ENCODE measurements at regions not wholly inside any gene's neighbourhood (a gene's known extent, or its start where the extent isn't known, plus 50 kb on each side); places are given as distances from the start of the nearest gene placed in this dataset.

DNA sequence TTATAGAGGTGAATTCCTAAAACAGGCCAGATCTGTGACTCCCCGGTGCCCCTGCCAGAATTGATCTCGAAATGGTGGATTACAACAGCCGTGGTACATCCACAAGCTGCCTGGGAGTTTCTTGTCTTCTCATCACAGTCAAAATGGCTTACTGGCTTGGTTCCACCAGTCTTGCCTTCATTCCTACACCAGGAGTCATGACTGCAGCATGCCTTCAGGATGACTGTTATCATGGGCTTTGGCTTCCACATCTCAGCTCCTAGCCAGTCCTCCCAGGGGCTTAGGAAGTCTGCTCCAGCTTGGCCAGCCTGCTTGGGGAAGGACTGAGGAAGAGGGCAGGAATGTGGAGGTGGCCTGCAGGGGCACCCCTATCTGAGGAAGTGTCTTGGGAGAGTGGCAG is 132.9 kb upstream of the NR3C1 start:
- DNase-seq: peak; percentile 78 to 79
- H3K4me3 ChIP-seq: no peak overlapping the region
- H3K36me3 ChIP-seq (ENCODE audit: low read depth): no peaks in the 10 kb centered on the region
- no peaks in the 10 kb centered on the region for H3K9me2 ChIP-seq (ENCODE audit: insufficient read depth)
- H3K4me1 ChIP-seq (replicated peaks; ENCODE audit: insufficient read depth): peaks cover 15% of the 10 kb centered on the region
- H2AFZ ChIP-seq: peak overlapping the region; percentile 7; the same call in 1 of the 2 replicates
- no peaks in the 10 kb centered on the region for H3K27me3 ChIP-seq (ENCODE audit: insufficient read depth, low read depth)
- no peaks in the 10 kb centered on the region for H3K9me3 ChIP-seq (ENCODE audit: insufficient read depth, low read depth)
- H3F3A ChIP-seq (ENCODE audit: insufficient read depth, low read depth): no peaks in the 10 kb centered on the region
- H3K27ac ChIP-seq: peak overlapping the region; percentile 17
- intact Hi-C loops (cut with micrococcal nuclease; ENCODE audit: unreplicated experiment): loop anchor here (1.0 to 2.0 kb wide), 4 partner anchors 42 to 288 kb away; no protein-coding TSS in a partner anchor
- no peak overlapping the region for H3K4me2 ChIP-seq
- CTCF ChIA-PET: no interaction called here
- H4K20me1 ChIP-seq (ENCODE audit: insufficient read depth): no peaks in the 10 kb centered on the region
- POLR2A ChIA-PET (ENCODE audit: unreplicated experiment): no interaction called here
- BruUV-seq (replicated peaks): no TSS peak
- no peaks in the 10 kb centered on the region for H3K79me2 ChIP-seq (ENCODE audit: low read depth)
- no peak for TF ChIP-seq CTCF (conservative IDR thresholded peaks at IDR 0.05)
- TF ChIP-seq EZH2 (IDR thresholded peaks at IDR 0.05; ENCODE audit: low read depth): no peak

DNA sequence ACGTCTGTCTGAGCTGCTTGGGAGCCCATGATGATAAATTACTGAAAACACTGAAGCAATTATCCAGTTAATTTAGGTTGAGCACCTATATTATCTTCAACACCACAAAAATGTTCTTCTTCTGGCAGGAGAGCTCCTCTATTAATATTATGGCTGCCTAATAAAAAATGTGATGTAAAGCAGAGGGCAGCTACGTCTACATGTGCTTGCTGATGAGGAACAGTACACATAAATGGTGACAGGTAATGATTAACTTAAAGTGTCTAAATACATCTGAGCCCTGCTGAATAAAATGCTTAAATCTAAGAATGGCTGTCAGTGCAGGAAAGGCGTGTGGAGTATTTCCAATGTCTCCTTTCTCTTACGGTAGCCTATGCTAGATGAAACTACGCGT is 131.3 kb upstream of the NR3C1 start:
- Histone ChIP-seq H3K9me2 (ENCODE audit: insufficient read depth) (no peaks in the 10 kb centered on the region), H3K4me2 (no peak overlapping the region), H3K79me2 (ENCODE audit: low read depth) (no peaks in the 10 kb centered on the region), H3K36me3 (ENCODE audit: low read depth) (no peaks in the 10 kb centered on the region), H4K20me1 (ENCODE audit: insufficient read depth) (no peaks in the 10 kb centered on the region), H3K4me1 (replicated peaks; ENCODE audit: insufficient read depth) (peaks cover 15% of the 10 kb centered on the region), H3K4me3 (no peak overlapping the region), H3K27ac (no peak overlapping the region), H3F3A (ENCODE audit: insufficient read depth, low read depth) (no peaks in the 10 kb centered on the region), H2AFZ (no peak overlapping the region), H3K9me3 (ENCODE audit: insufficient read depth, low read depth) (no peaks in the 10 kb centered on the region), H3K27me3 (ENCODE audit: insufficient read depth, low read depth) (no peaks in the 10 kb centered on the region)
- CTCF ChIA-PET: no interaction called here
- TF ChIP-seq CTCF (conservative IDR thresholded peaks at IDR 0.05) (no peak), EZH2 (IDR thresholded peaks at IDR 0.05; ENCODE audit: low read depth) (no peak)
- no TSS peak for BruUV-seq (replicated peaks)
- POLR2A ChIA-PET (ENCODE audit: unreplicated experiment): no interaction called here
- DNase-seq: no peak
- intact Hi-C loops (cut with micrococcal nuclease; ENCODE audit: unreplicated experiment): no loop called here

DNA sequence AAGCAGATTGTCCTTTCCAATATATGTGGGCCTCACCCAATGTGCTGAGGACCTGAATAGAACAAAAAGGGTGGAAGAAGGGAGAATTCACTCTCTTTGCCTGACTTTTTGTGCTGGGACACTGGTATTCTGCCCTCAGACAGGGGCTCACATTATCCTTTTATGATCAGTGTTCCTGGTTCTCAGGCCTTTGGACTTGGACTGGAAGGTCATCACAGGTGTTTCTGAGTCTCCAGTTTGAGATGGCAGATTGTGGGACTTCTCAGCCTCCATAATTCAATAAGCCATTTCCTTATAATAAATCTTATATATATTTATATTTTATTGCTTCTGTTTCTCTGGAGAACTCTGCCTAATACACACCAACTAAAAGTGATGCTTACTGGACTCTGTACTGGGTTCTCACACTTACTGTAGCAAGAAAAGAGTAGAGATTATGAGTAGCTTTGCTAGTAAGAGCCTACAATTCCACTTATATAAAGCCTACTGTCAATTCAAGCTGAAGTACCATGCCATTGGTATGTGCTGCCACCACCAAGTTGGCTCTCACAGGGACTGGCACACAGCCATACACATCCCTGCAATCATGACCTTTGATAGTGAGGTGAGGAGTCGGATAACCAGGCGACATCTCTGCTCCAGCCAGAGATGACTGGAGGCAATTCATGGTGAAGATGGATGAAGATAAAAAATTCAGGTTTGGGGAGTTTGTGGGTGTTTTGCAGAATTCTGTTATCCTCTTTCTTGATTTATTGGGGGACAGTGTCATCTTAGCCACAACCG is 130.7 kb upstream of the NR3C1 start:
- H4K20me1 ChIP-seq (ENCODE audit: insufficient read depth): no peaks in the 10 kb centered on the region
- POLR2A ChIA-PET (ENCODE audit: unreplicated experiment): no interaction called here

More for the DNA sequence above, 130.7 kb upstream of the NR3C1 start:
- no TSS peak for BruUV-seq (replicated peaks)
- Histone ChIP-seq H3F3A (ENCODE audit: insufficient read depth, low read depth) (no peaks in the 10 kb centered on the region), H3K36me3 (ENCODE audit: low read depth) (no peaks in the 10 kb centered on the region), H3K79me2 (ENCODE audit: low read depth) (no peaks in the 10 kb centered on the region), H2AFZ (no peak overlapping the region), H3K27me3 (ENCODE audit: insufficient read depth, low read depth) (no peaks in the 10 kb centered on the region), H3K9me2 (ENCODE audit: insufficient read depth) (no peaks in the 10 kb centered on the region), H3K4me3 (no peak overlapping the region), H3K9me3 (ENCODE audit: insufficient read depth, low read depth) (no peaks in the 10 kb centered on the region), H3K27ac (no peak overlapping the region), H3K4me2 (no peak overlapping the region), H3K4me1 (replicated peaks; ENCODE audit: insufficient read depth) (peaks cover 15% of the 10 kb centered on the region)
- intact Hi-C loops (cut with micrococcal nuclease; ENCODE audit: unreplicated experiment): no loop called here
- no peak for TF ChIP-seq EZH2 (IDR thresholded peaks at IDR 0.05; ENCODE audit: low read depth)
- no peak for TF ChIP-seq CTCF (conservative IDR thresholded peaks at IDR 0.05)
- CTCF ChIA-PET: no interaction called here
- DNase-seq: peak in 1 of 2 experiments; percentile 58

All from PC-9 (cell line).